GM12878 (cell line): ENCODE measurements at regions not wholly inside any gene's neighbourhood (a gene's known extent, or its start where the extent isn't known, plus 50 kb on each side); places are given as distances from the start of the nearest gene placed in this dataset.

Experiments
- CREM ChIP-seq: IDR thresholded peaks from 2 replicates; pipeline ENCODE4 v1.6.1; 2014; ENCODE audit warnings: antibody characterized with exemption, low read depth
- HDAC2 ChIP-seq: fragments of 200-600 bp; sonication (generic); IDR thresholded peaks from 2 replicates; pipeline ENCODE4 v1.6.1; 2017
- IKZF1 ChIP-seq: fragments of 450-650 bp; conservative IDR thresholded peaks from 2 replicates; pipeline ENCODE4 v1.6.1; 2017; ENCODE audit warnings: antibody characterized with exemption, mild to moderate bottlenecking
- MTA2 ChIP-seq: fragments of 450-650 bp; IDR thresholded peaks from 2 replicates; pipeline ENCODE4 v1.6.1; 2016; ENCODE audit warnings: low read depth, mild to moderate bottlenecking, moderate library complexity
- TF ChIP-seq, protein P1 (sequence below): IDR thresholded peaks from 2 replicates; pipeline ENCODE4 v1.6.1; 2011; ENCODE audit warnings: mild to moderate bottlenecking, low read depth, low read length, moderate library complexity; ENCODE audit not compliant: insufficient replicate concordance
- TF ChIP-seq, protein P2 (sequence below): IDR thresholded peaks from 2 replicates; pipeline ENCODE4 v1.6.1; 2012; ENCODE audit warnings: mild to moderate bottlenecking, low read depth, low read length
- TF ChIP-seq, protein P3 (sequence below), 3 experiments: IDR thresholded peaks in 2 of 3; conservative IDR thresholded peaks in 1 of 3; 2 replicates each; pipeline ENCODE4 v1.5.1; 2011; ENCODE audit warnings: low read depth in 3 of 3, low read length in 3 of 3, mild to moderate bottlenecking in 3 of 3, control low read depth in 2 of 3, moderate library complexity in 2 of 3, inconsistent platforms in 1 of 3, mixed read lengths in 1 of 3; ENCODE audit not compliant: control insufficient read depth in 2 of 3, insufficient read depth in 1 of 3; ENCODE audit errors: extremely low read depth in 1 of 3
- TF ChIP-seq, protein P4 (sequence below): IDR thresholded peaks from 2 replicates; pipeline ENCODE4 v1.6.1; 2011; ENCODE audit warnings: low read depth, mild to moderate bottlenecking, low read length, moderate library complexity, borderline replicate concordance; ENCODE audit errors: extremely low read depth

DNA sequence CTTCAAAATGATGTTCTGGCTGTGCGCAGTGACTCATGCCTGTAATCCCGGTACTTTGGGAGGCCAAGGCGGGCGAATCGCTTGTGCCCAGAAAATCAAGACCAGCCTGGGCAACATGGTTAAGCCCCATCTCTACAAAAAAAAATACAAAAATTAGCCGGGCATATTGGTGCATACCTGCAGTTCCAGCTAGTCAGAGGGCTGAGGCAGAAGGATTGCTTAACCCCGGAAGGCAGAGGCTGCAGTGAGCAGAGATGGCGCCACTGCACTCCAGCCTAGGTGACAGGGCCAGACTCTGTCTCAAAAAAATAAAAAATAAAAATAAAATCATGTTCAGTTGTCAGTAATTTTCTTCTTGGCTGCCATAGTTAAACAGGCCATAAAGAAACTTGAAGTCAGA is 245.9 kb upstream of the USP15 start:
- TF ChIP-seq, protein P1, sequence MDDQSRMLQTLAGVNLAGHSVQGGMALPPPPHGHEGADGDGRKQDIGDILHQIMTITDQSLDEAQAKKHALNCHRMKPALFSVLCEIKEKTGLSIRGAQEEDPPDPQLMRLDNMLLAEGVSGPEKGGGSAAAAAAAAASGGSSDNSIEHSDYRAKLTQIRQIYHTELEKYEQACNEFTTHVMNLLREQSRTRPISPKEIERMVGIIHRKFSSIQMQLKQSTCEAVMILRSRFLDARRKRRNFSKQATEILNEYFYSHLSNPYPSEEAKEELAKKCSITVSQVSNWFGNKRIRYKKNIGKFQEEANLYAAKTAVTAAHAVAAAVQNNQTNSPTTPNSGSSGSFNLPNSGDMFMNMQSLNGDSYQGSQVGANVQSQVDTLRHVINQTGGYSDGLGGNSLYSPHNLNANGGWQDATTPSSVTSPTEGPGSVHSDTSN = no peak
- no peak for TF ChIP-seq HDAC2
- TF ChIP-seq IKZF1 = no peak
- TF ChIP-seq, protein P2, sequence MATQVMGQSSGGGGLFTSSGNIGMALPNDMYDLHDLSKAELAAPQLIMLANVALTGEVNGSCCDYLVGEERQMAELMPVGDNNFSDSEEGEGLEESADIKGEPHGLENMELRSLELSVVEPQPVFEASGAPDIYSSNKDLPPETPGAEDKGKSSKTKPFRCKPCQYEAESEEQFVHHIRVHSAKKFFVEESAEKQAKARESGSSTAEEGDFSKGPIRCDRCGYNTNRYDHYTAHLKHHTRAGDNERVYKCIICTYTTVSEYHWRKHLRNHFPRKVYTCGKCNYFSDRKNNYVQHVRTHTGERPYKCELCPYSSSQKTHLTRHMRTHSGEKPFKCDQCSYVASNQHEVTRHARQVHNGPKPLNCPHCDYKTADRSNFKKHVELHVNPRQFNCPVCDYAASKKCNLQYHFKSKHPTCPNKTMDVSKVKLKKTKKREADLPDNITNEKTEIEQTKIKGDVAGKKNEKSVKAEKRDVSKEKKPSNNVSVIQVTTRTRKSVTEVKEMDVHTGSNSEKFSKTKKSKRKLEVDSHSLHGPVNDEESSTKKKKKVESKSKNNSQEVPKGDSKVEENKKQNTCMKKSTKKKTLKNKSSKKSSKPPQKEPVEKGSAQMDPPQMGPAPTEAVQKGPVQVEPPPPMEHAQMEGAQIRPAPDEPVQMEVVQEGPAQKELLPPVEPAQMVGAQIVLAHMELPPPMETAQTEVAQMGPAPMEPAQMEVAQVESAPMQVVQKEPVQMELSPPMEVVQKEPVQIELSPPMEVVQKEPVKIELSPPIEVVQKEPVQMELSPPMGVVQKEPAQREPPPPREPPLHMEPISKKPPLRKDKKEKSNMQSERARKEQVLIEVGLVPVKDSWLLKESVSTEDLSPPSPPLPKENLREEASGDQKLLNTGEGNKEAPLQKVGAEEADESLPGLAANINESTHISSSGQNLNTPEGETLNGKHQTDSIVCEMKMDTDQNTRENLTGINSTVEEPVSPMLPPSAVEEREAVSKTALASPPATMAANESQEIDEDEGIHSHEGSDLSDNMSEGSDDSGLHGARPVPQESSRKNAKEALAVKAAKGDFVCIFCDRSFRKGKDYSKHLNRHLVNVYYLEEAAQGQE = no peak
- TF ChIP-seq MTA2 = no peak
- TF ChIP-seq CREM = no peak
- TF ChIP-seq, protein P3, sequence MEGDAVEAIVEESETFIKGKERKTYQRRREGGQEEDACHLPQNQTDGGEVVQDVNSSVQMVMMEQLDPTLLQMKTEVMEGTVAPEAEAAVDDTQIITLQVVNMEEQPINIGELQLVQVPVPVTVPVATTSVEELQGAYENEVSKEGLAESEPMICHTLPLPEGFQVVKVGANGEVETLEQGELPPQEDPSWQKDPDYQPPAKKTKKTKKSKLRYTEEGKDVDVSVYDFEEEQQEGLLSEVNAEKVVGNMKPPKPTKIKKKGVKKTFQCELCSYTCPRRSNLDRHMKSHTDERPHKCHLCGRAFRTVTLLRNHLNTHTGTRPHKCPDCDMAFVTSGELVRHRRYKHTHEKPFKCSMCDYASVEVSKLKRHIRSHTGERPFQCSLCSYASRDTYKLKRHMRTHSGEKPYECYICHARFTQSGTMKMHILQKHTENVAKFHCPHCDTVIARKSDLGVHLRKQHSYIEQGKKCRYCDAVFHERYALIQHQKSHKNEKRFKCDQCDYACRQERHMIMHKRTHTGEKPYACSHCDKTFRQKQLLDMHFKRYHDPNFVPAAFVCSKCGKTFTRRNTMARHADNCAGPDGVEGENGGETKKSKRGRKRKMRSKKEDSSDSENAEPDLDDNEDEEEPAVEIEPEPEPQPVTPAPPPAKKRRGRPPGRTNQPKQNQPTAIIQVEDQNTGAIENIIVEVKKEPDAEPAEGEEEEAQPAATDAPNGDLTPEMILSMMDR (IDR thresholded peaks at IDR 0.05 in 2 of 3, conservative IDR thresholded peaks at IDR 0.05 in 1 of 3; ENCODE audit: control insufficient read depth in 2 of 3, extremely low read depth in 1 of 3, insufficient read depth in 1 of 3, low read depth in 3 of 3, low read length in 3 of 3) = no peak
- TF ChIP-seq, protein P4, sequence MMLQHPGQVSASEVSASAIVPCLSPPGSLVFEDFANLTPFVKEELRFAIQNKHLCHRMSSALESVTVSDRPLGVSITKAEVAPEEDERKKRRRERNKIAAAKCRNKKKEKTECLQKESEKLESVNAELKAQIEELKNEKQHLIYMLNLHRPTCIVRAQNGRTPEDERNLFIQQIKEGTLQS = no peak
